ENCODE measurements at regions not wholly inside any gene's neighbourhood (a gene's known extent, or its start where the extent isn't known, plus 50 kb on each side); places are given as distances from the start of the nearest gene placed in this dataset.

DNA sequence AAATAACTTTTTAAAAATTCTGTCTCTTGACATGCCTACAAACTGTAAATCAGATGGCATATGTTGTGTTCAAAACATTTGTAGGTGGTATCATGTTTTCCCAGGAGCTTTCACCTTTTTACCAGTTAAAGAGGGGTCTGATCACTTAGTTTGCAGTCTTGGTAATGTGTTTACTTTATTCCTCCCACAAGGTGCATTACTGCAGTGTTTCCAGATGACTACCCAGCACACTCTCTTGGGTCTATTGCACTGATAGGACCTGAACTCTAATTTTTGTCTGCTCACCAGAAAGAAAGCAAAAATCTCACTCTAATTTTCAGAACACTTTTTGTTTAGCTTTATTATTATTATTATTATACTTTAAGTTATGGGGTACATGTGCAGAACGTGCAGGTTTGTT, 734.1 kb downstream of the GBE1 start:
- ChIA-PET CTCF (no interaction called here), POLR2A (no interaction called here)
- in situ Hi-C loops (cut with HindIII; ENCODE audit: low pct_unique_long_range_greater_than_20kb, low sequenced_read_pairs) (no loop called here), intact Hi-C loops (cut with micrococcal nuclease; ENCODE audit: unreplicated experiment) (no loop called here)
- Histone ChIP-seq H3K27me3 (ENCODE audit: control insufficient read depth, insufficient read depth, low read length) (no peaks in the 10 kb centered on the region), H3K27ac (ENCODE audit: low read length) (no peak overlapping the region), H3K9me3 (ENCODE audit: control insufficient read depth, insufficient read depth, low read depth, low read length) (no peaks in the 10 kb centered on the region), H3K4me3 (ENCODE audit: low read depth in 2 of 2, low read length in 2 of 2) (no peak overlapping the region), H3K4me1 (ENCODE audit: control insufficient read depth, insufficient read depth, low read length) (no peaks in the 10 kb centered on the region), H3K36me3 (ENCODE audit: control insufficient read depth, insufficient read depth, low read length) (no peaks in the 10 kb centered on the region)
- no TSS peak for BruUV-seq (replicated peaks)
- DNase-seq (ENCODE audit: low read depth, low spot score) = no peak
- TF ChIP-seq CTCF (IDR thresholded peaks at IDR 0.05) (no peak), SIN3A (IDR thresholded peaks at IDR 0.05; ENCODE audit: borderline replicate concordance, insufficient read depth, low read depth, low read length) (no peak), TCF7L2 (IDR thresholded peaks at IDR 0.05; ENCODE audit: low read depth, low read length) (no peak), REST (IDR thresholded peaks at IDR 0.05; ENCODE audit: insufficient read depth in 1 of 2, low read depth in 2 of 2, low read length in 1 of 2) (no peak), POLR2AphosphoS5 (IDR thresholded peaks at IDR 0.05; ENCODE audit: low read depth, low read length) (no peak)
- no peak for ATAC-seq

- no TSS peak for BruUV-seq (replicated peaks)
- H3K4me3 ChIP-seq (ENCODE audit: low read depth in 2 of 2, low read length in 2 of 2) = no peak overlapping the region
- no peaks in the 10 kb centered on the region for H3K36me3 ChIP-seq (ENCODE audit: control insufficient read depth, insufficient read depth, low read length)
- no peak overlapping the region for H3K27ac ChIP-seq (ENCODE audit: low read length)
- intact Hi-C loops (cut with micrococcal nuclease; ENCODE audit: unreplicated experiment) = no loop called here
- DNase-seq (ENCODE audit: low read depth, low spot score) (no peak), ATAC-seq (no peak)
- no peaks in the 10 kb centered on the region for H3K9me3 ChIP-seq (ENCODE audit: control insufficient read depth, insufficient read depth, low read depth, low read length)
- H3K4me1 ChIP-seq (ENCODE audit: control insufficient read depth, insufficient read depth, low read length) = no peaks in the 10 kb centered on the region
- in situ Hi-C loops (cut with HindIII; ENCODE audit: low pct_unique_long_range_greater_than_20kb, low sequenced_read_pairs) = no loop called here
- no peaks in the 10 kb centered on the region for H3K27me3 ChIP-seq (ENCODE audit: control insufficient read depth, insufficient read depth, low read length)
- POLR2A ChIA-PET = no interaction called here
- TF ChIP-seq REST (IDR thresholded peaks at IDR 0.05; ENCODE audit: insufficient read depth in 1 of 2, low read depth in 2 of 2, low read length in 1 of 2) (no peak), POLR2AphosphoS5 (IDR thresholded peaks at IDR 0.05; ENCODE audit: low read depth, low read length) (no peak), SIN3A (IDR thresholded peaks at IDR 0.05; ENCODE audit: borderline replicate concordance, insufficient read depth, low read depth, low read length) (no peak), TCF7L2 (IDR thresholded peaks at IDR 0.05; ENCODE audit: low read depth, low read length) (no peak), CTCF (IDR thresholded peaks at IDR 0.05) (no peak)
- CTCF ChIA-PET = no interaction called here
Observed at GRCh38 chr3:81024560-81024959, 736.9 kb downstream of the GBE1 start.

Data from Panc1 (cell line).